ENCODE measurements at regions not wholly inside any gene's neighbourhood (a gene's known extent, or its start where the extent isn't known, plus 50 kb on each side); places are given as distances from the start of the nearest gene placed in this dataset.

- ChIA-PET CTCF (no interaction called here), POLR2A (ENCODE audit: unreplicated experiment) (no interaction called here)
- TF ChIP-seq EZH2 (IDR thresholded peaks at IDR 0.05; ENCODE audit: low read length, unreplicated experiment) = no peak
- no peak for TF ChIP-seq CTCF (conservative IDR thresholded peaks at IDR 0.05; ENCODE audit: low read depth, low read length)
- TF ChIP-seq EZH2phosphoT487 (IDR thresholded peaks at IDR 0.05; ENCODE audit: borderline replicate concordance, low read length) = no peak
- H3K4me3 ChIP-seq (ENCODE audit: low read length) = no peak overlapping the region
- H4K20me1 ChIP-seq (ENCODE audit: low read length) = no peaks in the 10 kb centered on the region
- H3K9ac ChIP-seq (ENCODE audit: low read length) = no peak overlapping the region
- ATAC-seq = no peak
- H3K27me3 ChIP-seq (ENCODE audit: low read length) = no peaks in the 10 kb centered on the region
- no peaks in the 10 kb centered on the region for H3K79me2 ChIP-seq (ENCODE audit: low read length)
- H3K4me1 ChIP-seq (ENCODE audit: insufficient read depth, low read length) = no peaks in the 10 kb centered on the region
- no peaks in the 10 kb centered on the region for H3K9me3 ChIP-seq (ENCODE audit: low read length)
- no TSS peak for BruUV-seq (replicated peaks)
- H3K4me2 ChIP-seq (ENCODE audit: low read length) = no peak overlapping the region
- H3K9me2 ChIP-seq (replicated peaks; ENCODE audit: low read length) = no peaks in the 10 kb centered on the region
- H3F3A ChIP-seq (ENCODE audit: low read length, unreplicated experiment) = no peaks in the 10 kb centered on the region
- H3K27ac ChIP-seq (ENCODE audit: low read length) = no peak overlapping the region
- H3K36me3 ChIP-seq (ENCODE audit: low read depth, low read length) = no peaks in the 10 kb centered on the region
- DNase-seq = no peak
- intact Hi-C loops (cut with micrococcal nuclease) = no loop called here
- no peak overlapping the region for H2AFZ ChIP-seq (ENCODE audit: low read length)
Observed at GRCh38 chr17:68131456-68131855, 95.9 kb downstream of the KPNA2 start.

GRCh38 chr17:68133346-68134045, 98.0 kb downstream of the KPNA2 start:
- intact Hi-C loops (cut with micrococcal nuclease) = no loop called here
- Histone ChIP-seq H3K9ac (ENCODE audit: low read length) (no peak overlapping the region), H3K27me3 (ENCODE audit: low read length) (no peaks in the 10 kb centered on the region), H3K27ac (ENCODE audit: low read length) (no peak overlapping the region), H2AFZ (ENCODE audit: low read length) (no peak overlapping the region), H3K9me3 (ENCODE audit: low read length) (no peaks in the 10 kb centered on the region), H3K4me1 (ENCODE audit: insufficient read depth, low read length) (no peaks in the 10 kb centered on the region), H3K79me2 (ENCODE audit: low read length) (no peaks in the 10 kb centered on the region), H4K20me1 (ENCODE audit: low read length) (no peaks in the 10 kb centered on the region), H3F3A (ENCODE audit: low read length, unreplicated experiment) (no peaks in the 10 kb centered on the region), H3K9me2 (replicated peaks; ENCODE audit: low read length) (no peaks in the 10 kb centered on the region), H3K4me2 (ENCODE audit: low read length) (no peak overlapping the region), H3K36me3 (ENCODE audit: low read depth, low read length) (no peaks in the 10 kb centered on the region), H3K4me3 (ENCODE audit: low read length) (no peak overlapping the region)
- TF ChIP-seq EZH2phosphoT487 (IDR thresholded peaks at IDR 0.05; ENCODE audit: borderline replicate concordance, low read length) (no peak), CTCF (conservative IDR thresholded peaks at IDR 0.05; ENCODE audit: low read depth, low read length) (no peak), EZH2 (IDR thresholded peaks at IDR 0.05; ENCODE audit: low read length, unreplicated experiment) (no peak)
- CTCF ChIA-PET = no interaction called here
- no peak for ATAC-seq
- DNase-seq = no peak
- no TSS peak for BruUV-seq (replicated peaks)
- POLR2A ChIA-PET (ENCODE audit: unreplicated experiment) = no interaction called here

GRCh38 chr17:68134046-68134637, 98.6 kb downstream of the KPNA2 start:
- no TSS peak for BruUV-seq (replicated peaks)
- CTCF ChIA-PET = no interaction called here
- ATAC-seq = no peak

More at GRCh38 chr17:68134046-68134637, 98.6 kb downstream of the KPNA2 start:
- Histone ChIP-seq H3K79me2 (ENCODE audit: low read length) (no peaks in the 10 kb centered on the region), H3F3A (ENCODE audit: low read length, unreplicated experiment) (no peaks in the 10 kb centered on the region), H3K9me3 (ENCODE audit: low read length) (no peaks in the 10 kb centered on the region), H3K4me2 (ENCODE audit: low read length) (no peak overlapping the region), H3K4me3 (ENCODE audit: low read length) (no peak overlapping the region), H3K4me1 (ENCODE audit: insufficient read depth, low read length) (no peaks in the 10 kb centered on the region), H3K9me2 (replicated peaks; ENCODE audit: low read length) (no peaks in the 10 kb centered on the region), H2AFZ (ENCODE audit: low read length) (no peak overlapping the region), H3K9ac (ENCODE audit: low read length) (no peak overlapping the region), H3K27ac (ENCODE audit: low read length) (no peak overlapping the region), H3K36me3 (ENCODE audit: low read depth, low read length) (no peaks in the 10 kb centered on the region), H3K27me3 (ENCODE audit: low read length) (no peaks in the 10 kb centered on the region), H4K20me1 (ENCODE audit: low read length) (no peaks in the 10 kb centered on the region)
- no peak for DNase-seq
- TF ChIP-seq EZH2phosphoT487 (IDR thresholded peaks at IDR 0.05; ENCODE audit: borderline replicate concordance, low read length) (no peak), EZH2 (IDR thresholded peaks at IDR 0.05; ENCODE audit: low read length, unreplicated experiment) (no peak), CTCF (conservative IDR thresholded peaks at IDR 0.05; ENCODE audit: low read depth, low read length) (no peak)
- intact Hi-C loops (cut with micrococcal nuclease) = no loop called here
- POLR2A ChIA-PET (ENCODE audit: unreplicated experiment) = no interaction called here
